ENCODE measurements at regions not wholly inside any gene's neighbourhood (a gene's known extent, or its start where the extent isn't known, plus 50 kb on each side); places are given as distances from the start of the nearest gene placed in this dataset.

GRCh38 chr16:14344292-14344691, 273.2 kb downstream of the MRTFB start:
- TF ChIP-seq, protein P1, sequence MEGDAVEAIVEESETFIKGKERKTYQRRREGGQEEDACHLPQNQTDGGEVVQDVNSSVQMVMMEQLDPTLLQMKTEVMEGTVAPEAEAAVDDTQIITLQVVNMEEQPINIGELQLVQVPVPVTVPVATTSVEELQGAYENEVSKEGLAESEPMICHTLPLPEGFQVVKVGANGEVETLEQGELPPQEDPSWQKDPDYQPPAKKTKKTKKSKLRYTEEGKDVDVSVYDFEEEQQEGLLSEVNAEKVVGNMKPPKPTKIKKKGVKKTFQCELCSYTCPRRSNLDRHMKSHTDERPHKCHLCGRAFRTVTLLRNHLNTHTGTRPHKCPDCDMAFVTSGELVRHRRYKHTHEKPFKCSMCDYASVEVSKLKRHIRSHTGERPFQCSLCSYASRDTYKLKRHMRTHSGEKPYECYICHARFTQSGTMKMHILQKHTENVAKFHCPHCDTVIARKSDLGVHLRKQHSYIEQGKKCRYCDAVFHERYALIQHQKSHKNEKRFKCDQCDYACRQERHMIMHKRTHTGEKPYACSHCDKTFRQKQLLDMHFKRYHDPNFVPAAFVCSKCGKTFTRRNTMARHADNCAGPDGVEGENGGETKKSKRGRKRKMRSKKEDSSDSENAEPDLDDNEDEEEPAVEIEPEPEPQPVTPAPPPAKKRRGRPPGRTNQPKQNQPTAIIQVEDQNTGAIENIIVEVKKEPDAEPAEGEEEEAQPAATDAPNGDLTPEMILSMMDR (IDR thresholded peaks at IDR 0.05 in 2 of 3, conservative IDR thresholded peaks at IDR 0.05 in 1 of 3; ENCODE audit: insufficient read depth in 2 of 3, low read depth in 1 of 3, low read length in 3 of 3): no peak
- TF ChIP-seq, protein P2, sequence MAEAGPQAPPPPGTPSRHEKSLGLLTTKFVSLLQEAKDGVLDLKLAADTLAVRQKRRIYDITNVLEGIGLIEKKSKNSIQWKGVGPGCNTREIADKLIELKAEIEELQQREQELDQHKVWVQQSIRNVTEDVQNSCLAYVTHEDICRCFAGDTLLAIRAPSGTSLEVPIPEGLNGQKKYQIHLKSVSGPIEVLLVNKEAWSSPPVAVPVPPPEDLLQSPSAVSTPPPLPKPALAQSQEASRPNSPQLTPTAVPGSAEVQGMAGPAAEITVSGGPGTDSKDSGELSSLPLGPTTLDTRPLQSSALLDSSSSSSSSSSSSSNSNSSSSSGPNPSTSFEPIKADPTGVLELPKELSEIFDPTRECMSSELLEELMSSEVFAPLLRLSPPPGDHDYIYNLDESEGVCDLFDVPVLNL (CRISPR knock-in tag; IDR thresholded peaks at IDR 0.05; ENCODE audit: low read depth): no peak
- TF ChIP-seq POLR2A (conservative IDR thresholded peaks at IDR 0.05) (no peak), CHD2 (IDR thresholded peaks at IDR 0.05; ENCODE audit: low read depth, low read length) (no peak)
